ENCODE measurements at regions not wholly inside any gene's neighbourhood (a gene's known extent, or its start where the extent isn't known, plus 50 kb on each side); places are given as distances from the start of the nearest gene placed in this dataset.

DNA sequence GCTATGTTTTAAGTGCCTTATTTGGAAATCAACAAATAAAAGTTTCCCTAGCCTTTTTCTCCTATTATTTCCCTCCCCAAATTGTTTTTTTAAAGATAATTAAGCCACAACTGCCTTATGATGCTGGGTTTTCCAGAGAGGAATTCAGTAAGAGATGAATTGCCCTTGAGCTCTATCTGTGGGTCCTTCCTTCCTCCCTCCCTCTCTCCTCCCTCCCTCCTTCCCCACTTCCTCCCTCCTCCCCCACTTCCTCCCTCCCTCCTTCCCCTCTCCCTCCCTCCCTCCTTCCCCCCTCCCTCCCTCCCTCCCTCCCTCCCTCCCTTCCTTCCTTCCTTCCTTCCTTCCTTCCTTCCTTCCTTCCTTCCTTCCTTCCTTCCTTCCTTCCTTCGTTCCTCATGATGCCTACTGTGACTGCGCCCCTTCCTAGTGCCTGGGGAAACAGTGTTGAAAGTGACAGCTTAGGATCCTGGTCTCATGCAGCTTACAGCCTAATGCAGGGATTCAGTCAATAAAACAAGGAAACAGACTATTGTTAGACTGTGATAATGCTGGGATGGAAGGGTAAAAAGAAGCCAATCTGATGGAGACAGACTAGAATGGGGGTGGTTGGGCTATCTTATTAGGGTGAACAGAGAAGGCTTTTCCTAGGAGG is 1417.1 kb downstream of the AACS start:
- TF ChIP-seq, protein P1, sequence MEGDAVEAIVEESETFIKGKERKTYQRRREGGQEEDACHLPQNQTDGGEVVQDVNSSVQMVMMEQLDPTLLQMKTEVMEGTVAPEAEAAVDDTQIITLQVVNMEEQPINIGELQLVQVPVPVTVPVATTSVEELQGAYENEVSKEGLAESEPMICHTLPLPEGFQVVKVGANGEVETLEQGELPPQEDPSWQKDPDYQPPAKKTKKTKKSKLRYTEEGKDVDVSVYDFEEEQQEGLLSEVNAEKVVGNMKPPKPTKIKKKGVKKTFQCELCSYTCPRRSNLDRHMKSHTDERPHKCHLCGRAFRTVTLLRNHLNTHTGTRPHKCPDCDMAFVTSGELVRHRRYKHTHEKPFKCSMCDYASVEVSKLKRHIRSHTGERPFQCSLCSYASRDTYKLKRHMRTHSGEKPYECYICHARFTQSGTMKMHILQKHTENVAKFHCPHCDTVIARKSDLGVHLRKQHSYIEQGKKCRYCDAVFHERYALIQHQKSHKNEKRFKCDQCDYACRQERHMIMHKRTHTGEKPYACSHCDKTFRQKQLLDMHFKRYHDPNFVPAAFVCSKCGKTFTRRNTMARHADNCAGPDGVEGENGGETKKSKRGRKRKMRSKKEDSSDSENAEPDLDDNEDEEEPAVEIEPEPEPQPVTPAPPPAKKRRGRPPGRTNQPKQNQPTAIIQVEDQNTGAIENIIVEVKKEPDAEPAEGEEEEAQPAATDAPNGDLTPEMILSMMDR (IDR thresholded peaks at IDR 0.05; ENCODE audit: insufficient read depth, low read length, missing control alignments) = no peak
- no peak for DNase-seq (ENCODE audit: low read depth, low spot score)
- ChIA-PET CTCF (no interaction called here), POLR2A (no interaction called here)
- H3K4me3 ChIP-seq (ENCODE audit: low read depth, low read length) = no peak overlapping the region

- ChIA-PET POLR2A (no interaction called here), CTCF (no interaction called here)
- TF ChIP-seq, protein P1 (IDR thresholded peaks at IDR 0.05; ENCODE audit: insufficient read depth, low read length, missing control alignments) = no peak
- H3K4me3 ChIP-seq (ENCODE audit: low read depth, low read length) = no peak overlapping the region
- DNase-seq (ENCODE audit: low read depth, low spot score) = no peak
Observed at GRCh38 chr12:126483145-126484068, 1418.2 kb downstream of the AACS start.

- DNase-seq (ENCODE audit: low read depth, low spot score) = no peak
- POLR2A ChIA-PET = no interaction called here
- TF ChIP-seq, protein P1 (IDR thresholded peaks at IDR 0.05; ENCODE audit: insufficient read depth, low read length, missing control alignments) = no peak
- H3K4me3 ChIP-seq (ENCODE audit: low read depth, low read length) = no peak overlapping the region
- CTCF ChIA-PET = no interaction called here
Observed at GRCh38 chr12:126487431-126487980, 1422.3 kb downstream of the AACS start.

DNA sequence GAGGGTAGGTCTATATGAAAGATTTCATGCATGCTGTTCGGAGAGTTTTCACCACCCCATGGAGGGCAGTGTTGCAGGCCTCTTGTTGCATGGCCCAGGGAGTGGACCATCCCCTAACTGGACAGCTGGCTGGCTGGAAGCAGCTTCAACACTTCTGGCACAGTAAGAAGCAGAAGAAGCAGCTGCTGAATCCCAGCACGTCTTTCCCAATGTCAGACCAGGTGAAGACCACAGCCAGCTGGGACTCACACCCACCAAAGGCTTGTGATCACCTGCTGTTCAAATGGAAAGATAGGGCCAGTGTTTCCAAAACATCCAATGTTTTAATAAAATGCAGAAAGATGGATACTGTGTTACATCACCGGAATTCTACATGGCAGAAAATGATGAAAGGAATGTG is 1423.6 kb downstream of the AACS start:
- no peak for DNase-seq (ENCODE audit: low read depth, low spot score)
- TF ChIP-seq, protein P1 (IDR thresholded peaks at IDR 0.05; ENCODE audit: insufficient read depth, low read length, missing control alignments) = no peak
- CTCF ChIA-PET = no interaction called here
- no peak overlapping the region for H3K4me3 ChIP-seq (ENCODE audit: low read depth, low read length)
- POLR2A ChIA-PET = no interaction called here

GRCh38 chr12:126492181-126492580 is 1426.9 kb downstream of the AACS start:
- ChIA-PET POLR2A (no interaction called here), CTCF (no interaction called here)
- TF ChIP-seq, protein P1 (IDR thresholded peaks at IDR 0.05; ENCODE audit: insufficient read depth, low read length, missing control alignments) = no peak
- DNase-seq (ENCODE audit: low read depth, low spot score) = no peak
- no peak overlapping the region for H3K4me3 ChIP-seq (ENCODE audit: low read depth, low read length)
